HepG2 (cell line): ENCODE measurements at regions not wholly inside any gene's neighbourhood (a gene's known extent, or its start where the extent isn't known, plus 50 kb on each side); places are given as distances from the start of the nearest gene placed in this dataset.

Source experiments
- ATAC-seq: fragments of 200-7000 bp; cut with Tn5 transposase; 3 replicates; pipeline ENCODE4 v1.9.1; 2020; ENCODE audit warnings: mild to moderate bottlenecking, moderate library complexity
- BruUV-seq: library from RNA; stranded (reverse); fragments of 400-500 nt; replicated peaks from 2 replicates; lab custom pipeline; 2021; lab: Mats Ljungman, UMichigan
- CTCF ChIA-PET: fragments of 300-600 bp; formaldehyde crosslinking; extraction: SDS; loops from one replicate; lab custom pipeline; 2021; ENCODE audit warnings: low total read pairs, inconsistent platforms, low intra/inter-chr PET ratio; lab: Yijun Ruan, JAX
- POLR2A ChIA-PET: fragments of 350-600 bp; sonication (Branson Sonifier 250); formaldehyde crosslinking; loops from one replicate; lab custom pipeline; 2020; ENCODE audit warnings: antibody characterized with exemption, inconsistent platforms; lab: Yijun Ruan, JAX
- DNase-seq: peaks from one replicate; pipeline ENCODE4 v3.0.0-alpha.2; 2015; ENCODE audit warnings: low spot score
- FAIRE-seq: peaks from 3 replicates; lab custom pipeline; 2011; peaks lifted over from hg19 to GRCh38; lab: Jason Lieb, UNC
- H2AFZ ChIP-seq: one replicate; pipeline ENCODE4 v1.6.1; 2011; ENCODE audit warnings: low read length, inconsistent platforms
- H3K27ac ChIP-seq: fragments of 300-600 bp; 3 replicates; pipeline ENCODE4 v1.8.0; 2011; ENCODE audit warnings: mixed run types, mild to moderate bottlenecking, mixed read lengths, low read length, inconsistent platforms; ENCODE audit not compliant: insufficient read depth; ENCODE audit errors: extremely low read length
- H3K27me3 ChIP-seq, 2 experiments: fragments of 200-600 bp in 1 of 2; 2 replicates in 1 of 2; 3 replicates in 1 of 2; pipeline versions ENCODE4 v1.6.0 to v1.8.0; 2011; ENCODE audit warnings: low read length in 2 of 2, mild to moderate bottlenecking in 2 of 2, moderate library complexity in 2 of 2, inconsistent platforms in 1 of 2; ENCODE audit not compliant: insufficient read depth in 2 of 2, control insufficient read depth in 1 of 2
- H3K36me3 ChIP-seq, 2 experiments: fragments of 200-600 bp in 1 of 2; replicated peaks in 1 of 2; 2 replicates in 1 of 2; 3 replicates in 1 of 2; pipeline versions ENCODE4 v1.5.1 to v1.8.0; 2011; ENCODE audit warnings: low read length in 2 of 2, inconsistent platforms in 1 of 2; ENCODE audit not compliant: insufficient read depth in 2 of 2, control insufficient read depth in 1 of 2
- H3K4me1 ChIP-seq: 2 replicates; pipeline ENCODE4 v1.5.1; 2012; ENCODE audit warnings: low read length, inconsistent platforms; ENCODE audit not compliant: insufficient read depth
- H3K4me2 ChIP-seq: 2 replicates; pipeline ENCODE4 v1.6.0; 2011; ENCODE audit warnings: low read depth, low read length, inconsistent platforms
- H3K4me3 ChIP-seq, 3 experiments: fragments of 200-600 bp in 1 of 3; sonication (generic), shearing (Covaris generic) in 1 of 3; replicated peaks in 1 of 3; 2 replicates each; pipeline ENCODE4 v1.5.1; 2011 to 2016; ENCODE audit warnings: low read length in 3 of 3, inconsistent platforms in 2 of 3, low read depth in 2 of 3, mild to moderate bottlenecking in 2 of 3, control low read depth in 1 of 3, mixed read lengths in 1 of 3; ENCODE audit not compliant: insufficient read depth in 1 of 3
- H3K79me2 ChIP-seq: one replicate; pipeline ENCODE4 v1.6.1; 2011; ENCODE audit warnings: low read length, inconsistent platforms; ENCODE audit not compliant: insufficient read depth
- H3K9ac ChIP-seq: 2 replicates; pipeline ENCODE4 v1.6.0; 2011; ENCODE audit warnings: mild to moderate bottlenecking, low read depth, low read length, inconsistent platforms; ENCODE audit not compliant: insufficient read depth
- H3K9me3 ChIP-seq: 2 replicates; pipeline ENCODE4 v1.5.1; 2012; ENCODE audit warnings: mild to moderate bottlenecking, low read length
- H4K20me1 ChIP-seq: 2 replicates; pipeline ENCODE4 v1.6.0; 2011; ENCODE audit warnings: inconsistent platforms, mild to moderate bottlenecking, low read length, moderate library complexity; ENCODE audit not compliant: insufficient read depth
- FOXK2 ChIP-seq: fragments of 450-650 bp; IDR thresholded peaks from 2 replicates; pipeline ENCODE4 v1.6.1; 2016
- HES4 ChIP-seq: sonication (generic); formaldehyde crosslinking; IDR thresholded peaks from 2 replicates; pipeline ENCODE4 v1.9.0; 2021; ENCODE audit warnings: mild to moderate bottlenecking, missing genetic modification reagents, borderline replicate concordance
- NFYB ChIP-seq: sonication (generic); formaldehyde crosslinking; IDR thresholded peaks from 2 replicates; pipeline ENCODE4 v1.4.0; 2020; ENCODE audit warnings: missing genetic modification reagents
- NKX3-1 ChIP-seq: sonication (generic); formaldehyde crosslinking; IDR thresholded peaks from 2 replicates; pipeline ENCODE4 v1.5.0; 2020; ENCODE audit warnings: missing genetic modification reagents
- NR2F6 ChIP-seq, 2 experiments: IDR thresholded peaks; 2 replicates each; pipeline ENCODE4 v1.6.1; 2016; ENCODE audit warnings: antibody characterized with exemption in 1 of 2, mild to moderate bottlenecking in 1 of 2
- SIX4 ChIP-seq: sonication (generic); formaldehyde crosslinking; IDR thresholded peaks from 2 replicates; pipeline ENCODE4 v1.4.0; 2020; ENCODE audit warnings: missing genetic modification reagents
- SNAI1 ChIP-seq: sonication (generic); formaldehyde crosslinking; IDR thresholded peaks from 2 replicates; pipeline ENCODE4 v1.5.0; 2020; ENCODE audit warnings: mild to moderate bottlenecking, missing genetic modification reagents, borderline replicate concordance
- TP53 ChIP-seq: sonication (generic); formaldehyde crosslinking; conservative IDR thresholded peaks from 2 replicates; pipeline ENCODE4 v1.4.0; 2020; ENCODE audit warnings: missing genetic modification reagents
- ZFP36L1 ChIP-seq: sonication (generic); formaldehyde crosslinking; IDR thresholded peaks from 2 replicates; pipeline ENCODE4 v1.8.0; 2022; ENCODE audit warnings: mild to moderate bottlenecking, missing genetic modification reagents, moderate library complexity
- ZHX2 ChIP-seq, 2 experiments: sonication (generic) in 1 of 2; formaldehyde crosslinking in 1 of 2; IDR thresholded peaks; 2 replicates each; pipeline versions ENCODE4 v1.6.1 to v1.9.0; 2014 to 2022; ENCODE audit warnings: antibody characterized with exemption in 1 of 2, borderline replicate concordance in 1 of 2, inconsistent platforms in 1 of 2, low read depth in 1 of 2, missing genetic modification reagents in 1 of 2
- ZMYM2 ChIP-seq: sonication (generic); formaldehyde crosslinking; IDR thresholded peaks from 2 replicates; pipeline ENCODE4 v1.8.0; 2022; ENCODE audit warnings: mild to moderate bottlenecking, missing genetic modification reagents
- ZNF20 ChIP-seq: sonication (generic); formaldehyde crosslinking; IDR thresholded peaks from 2 replicates; pipeline ENCODE4 v1.4.0; 2020; ENCODE audit warnings: mild to moderate bottlenecking, moderate library complexity, missing genetic modification reagents
- ZNF629 ChIP-seq: sonication (generic); formaldehyde crosslinking; conservative IDR thresholded peaks from 2 replicates; pipeline ENCODE4 v1.5.0; 2020; ENCODE audit warnings: missing genetic modification reagents
- ZNF644 ChIP-seq: IDR thresholded peaks from 2 replicates; pipeline ENCODE4 v1.6.1; 2016; ENCODE audit warnings: low read depth
- ZNF766 ChIP-seq: sonication (generic); formaldehyde crosslinking; IDR thresholded peaks from 2 replicates; pipeline ENCODE4 v1.5.0; 2020; ENCODE audit warnings: missing genetic modification reagents, borderline replicate concordance
- WGBS: methylation state at CpG from one replicate; pipeline ENCODE4 v1.1.6; 2017; ENCODE audit warnings: low lambda C conversion rate; 5-methylcytosine and 5-hydroxymethylcytosine counted together
- in situ Hi-C: cut with HindIII; loops from 2 replicates; pipeline ENCODE4 v1.10.0; 2017; ENCODE audit warnings: low pct_unique_long_range_greater_than_20kb; ENCODE audit not compliant: extremely low pct_ligation_motif_present
- intact Hi-C: fragments of 100-400 bp; cut with micrococcal nuclease; formaldehyde crosslinking; loops from one replicate; pipeline ENCODE4 v1.10.0; 2022; ENCODE audit not compliant: unreplicated experiment

DNA sequence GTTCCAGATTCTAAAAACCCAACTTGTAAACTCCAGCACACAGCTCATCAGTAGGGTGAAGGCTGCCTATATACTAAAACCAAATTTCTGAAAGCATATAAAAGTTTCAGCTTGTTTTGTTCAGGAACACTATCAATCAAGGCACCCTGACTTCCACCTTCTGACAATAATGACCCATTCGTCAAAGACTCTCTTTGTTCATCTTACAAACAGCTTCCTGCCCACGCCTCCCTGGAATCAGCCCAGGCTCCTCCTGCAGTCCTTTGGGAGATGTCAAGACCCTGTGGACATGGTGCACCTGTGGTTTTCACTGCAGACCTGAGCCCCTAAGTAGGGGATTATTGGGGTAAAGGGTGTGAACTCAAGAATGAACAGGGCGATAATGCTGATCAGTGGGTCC lies 178.9 kb upstream of the CAMK1G start:
- Histone ChIP-seq H3K4me3 (no peak overlapping the region), H3K36me3 (no peaks in the 10 kb centered on the region), H3K4me1 (no peaks in the 10 kb centered on the region), H3K9ac (no peak overlapping the region), H3K9me3 (no peaks in the 10 kb centered on the region), H3K4me2 (no peak overlapping the region), H2AFZ (no peak overlapping the region), H3K27me3 (no peaks in the 10 kb centered on the region), H3K27ac (no peak overlapping the region), H4K20me1 (no peaks in the 10 kb centered on the region), H3K79me2 (no peaks in the 10 kb centered on the region)
- no peak for ATAC-seq
- FAIRE-seq: no peak
- WGBS: 3% methylated on average over 3 of the region's 3 CpGs
- CTCF ChIA-PET: no interaction called here
- intact Hi-C loops: no loop called here
- in situ Hi-C loops: no loop called here
- POLR2A ChIA-PET: no interaction called here
- no peak for DNase-seq
- no peak for TF ChIP-seq ZNF644 (CRISPR knock-in tag)
- TF ChIP-seq FOXK2: no peak
- BruUV-seq: no TSS peak

- H3K36me3 ChIP-seq: no peaks in the 10 kb centered on the region
- no peaks in the 10 kb centered on the region for H4K20me1 ChIP-seq
- ChIA-PET CTCF (no interaction called here), POLR2A (no interaction called here)
- no TSS peak for BruUV-seq
- ATAC-seq: no peak
- H3K79me2 ChIP-seq: no peaks in the 10 kb centered on the region
- no peak overlapping the region for H3K27ac ChIP-seq
- H3K9me3 ChIP-seq: no peaks in the 10 kb centered on the region
- in situ Hi-C loops: no loop called here
- intact Hi-C loops: no loop called here
- H3K27me3 ChIP-seq: no peaks in the 10 kb centered on the region
- H3K4me2 ChIP-seq: no peak overlapping the region
- H3K4me1 ChIP-seq: no peaks in the 10 kb centered on the region
- FAIRE-seq: no peak
- WGBS: 6% methylated on average over 5 of the region's 5 CpGs
- no peak overlapping the region for H2AFZ ChIP-seq
- TF ChIP-seq NR2F6 (IDR thresholded peaks at IDR 0.05) (no peak), NR2F6 (CRISPR knock-in tag; IDR thresholded peaks at IDR 0.05) (no peak), SIX4 (CRISPR knock-in tag) (no peak), ZNF629 (no peak), TP53 (CRISPR knock-in tag) (no peak), NKX3-1 (CRISPR knock-in tag) (no peak), ZHX2 (IDR thresholded peaks at IDR 0.05; ENCODE audit: low read depth) (no peak), ZHX2 (CRISPR knock-in tag; IDR thresholded peaks at IDR 0.05; ENCODE audit: borderline replicate concordance) (no peak), NFYB (CRISPR knock-in tag) (no peak), SNAI1 (CRISPR knock-in tag) (no peak), ZMYM2 (no peak), HES4 (CRISPR knock-in tag) (no peak), ZNF766 (CRISPR knock-in tag) (no peak), ZNF20 (CRISPR knock-in tag) (no peak), ZFP36L1 (CRISPR knock-in tag) (no peak)
- TF ChIP-seq, all 625 proteins: peak for 0
- DNase-seq: no peak
- Histone ChIP-seq H3K9ac (no peak overlapping the region), H3K4me3 (no peak overlapping the region)
Observed at GRCh38 chr1:209405183-209405814, 178.2 kb upstream of the CAMK1G start.
